SK-N-MC (cell line): ENCODE measurements at regions not wholly inside any gene's neighbourhood (a gene's known extent, or its start where the extent isn't known, plus 50 kb on each side); places are given as distances from the start of the nearest gene placed in this dataset.

Source experiments
- EZH2 ChIP-seq: fragments of 200-600 bp; sonication (generic); IDR thresholded peaks from one replicate; pipeline ENCODE4 v1.6.1; 2017; ENCODE audit warnings: antibody characterized with exemption
- FOXP2 ChIP-seq: optimal IDR thresholded peaks from 2 replicates; pipeline ENCODE3; 2011; ENCODE audit warnings: mild to moderate bottlenecking, moderate library complexity; ENCODE audit not compliant: insufficient read depth; ENCODE audit errors: extremely low read length, control extremely low read depth
- POLR2AphosphoS5 ChIP-seq: IDR thresholded peaks from 2 replicates; pipeline ENCODE4 v1.6.1; 2012; ENCODE audit warnings: mild to moderate bottlenecking, low read depth, low read length, borderline replicate concordance

GRCh38 chr2:144695657-144696056, 175.7 kb upstream of the ZEB2 start:
- no peak for TF ChIP-seq EZH2
- no peak for TF ChIP-seq POLR2AphosphoS5
- TF ChIP-seq FOXP2 = no peak
